HL-60 (cell line): ENCODE measurements at regions not wholly inside any gene's neighbourhood (a gene's known extent, or its start where the extent isn't known, plus 50 kb on each side); places are given as distances from the start of the nearest gene placed in this dataset.

Experiments used
- DNase-seq, 2 experiments: peaks; one replicate each; pipeline ENCODE4 v3.0.0-alpha.2; 2010 to 2020; ENCODE audit warnings: low read depth in 1 of 2, low spot score in 1 of 2
- H3K27ac ChIP-seq: fragments of 250-450 bp; sonication (Bioruptor Pico); replicated peaks from 2 replicates; pipeline ENCODE4 v1.5.1; 2020; ENCODE audit warnings: mild to moderate bottlenecking, moderate library complexity
- H3K27me3 ChIP-seq: fragments of 250-450 bp; sonication (Bioruptor Pico); 2 replicates; pipeline ENCODE4 v1.5.1; 2021; ENCODE audit warnings: mild to moderate bottlenecking, moderate library complexity; ENCODE audit not compliant: insufficient read depth, poor library complexity, severe bottlenecking
- H3K4me3 ChIP-seq: replicated peaks from 2 replicates; pipeline ENCODE4 v1.5.1; 2011; ENCODE audit warnings: mild to moderate bottlenecking, control low read depth, low read length; ENCODE audit not compliant: insufficient read depth
- CTCF ChIP-seq: IDR thresholded peaks from one replicate; pipeline ENCODE4 v1.5.1; 2011; ENCODE audit warnings: low read length, control low read depth, inconsistent platforms; ENCODE audit not compliant: insufficient read depth
- GABPA ChIP-seq: IDR thresholded peaks from 2 replicates; pipeline ENCODE4 v1.6.1; 2012; ENCODE audit warnings: low read depth
- POLR2AphosphoS5 ChIP-seq: IDR thresholded peaks from 2 replicates; pipeline ENCODE4 v1.6.1; 2012; ENCODE audit warnings: low read depth
- REST ChIP-seq: IDR thresholded peaks from 2 replicates; pipeline ENCODE4 v1.6.1; 2012; ENCODE audit warnings: low read depth; ENCODE audit not compliant: insufficient replicate concordance
- SPI1 ChIP-seq: IDR thresholded peaks from 2 replicates; pipeline ENCODE4 v1.6.1; 2012; ENCODE audit warnings: low read depth, mild to moderate bottlenecking, borderline replicate concordance

GRCh38 chr4:156569535-156569934 lies 402.1 kb downstream of the PDGFC start:
- DNase-seq: no peak
- no peak overlapping the region for H3K4me3 ChIP-seq
- no peak for TF ChIP-seq REST
- no peak for TF ChIP-seq POLR2AphosphoS5
- TF ChIP-seq SPI1: no peak
- no peak for TF ChIP-seq CTCF
- TF ChIP-seq GABPA: no peak
- H3K27me3 ChIP-seq: no peaks in the 10 kb centered on the region
- H3K27ac ChIP-seq: no peak overlapping the region

GRCh38 chr4:156568484-156568883 lies 403.1 kb downstream of the PDGFC start:
- no peak for TF ChIP-seq CTCF
- no peak for TF ChIP-seq SPI1
- TF ChIP-seq REST: no peak
- no peak for TF ChIP-seq POLR2AphosphoS5
- TF ChIP-seq GABPA: no peak
- Histone ChIP-seq H3K4me3 (no peak overlapping the region), H3K27me3 (no peaks in the 10 kb centered on the region), H3K27ac (no peak overlapping the region)
- DNase-seq: no peak

GRCh38 chr4:156568041-156568440 lies 403.6 kb downstream of the PDGFC start:
- H3K27ac ChIP-seq: no peak overlapping the region
- H3K4me3 ChIP-seq: no peak overlapping the region
- no peak for DNase-seq
- H3K27me3 ChIP-seq: no peaks in the 10 kb centered on the region
- TF ChIP-seq REST (no peak), GABPA (no peak)

- peak; percentile 26 to 64 for DNase-seq
Observed at GRCh38 chr4:156560701-156561100, 410.9 kb downstream of the PDGFC start.

More at GRCh38 chr4:156560701-156561100, 410.9 kb downstream of the PDGFC start:
- no peak overlapping the region for H3K4me3 ChIP-seq
- no peaks in the 10 kb centered on the region for H3K27me3 ChIP-seq
- TF ChIP-seq GABPA: no peak
- TF ChIP-seq CTCF: no peak
- TF ChIP-seq POLR2AphosphoS5: no peak
- no peak for TF ChIP-seq SPI1
- no peak for TF ChIP-seq REST
- H3K27ac ChIP-seq: no peak overlapping the region
